ENCODE measurements at regions not wholly inside any gene's neighbourhood (a gene's known extent, or its start where the extent isn't known, plus 50 kb on each side); places are given as distances from the start of the nearest gene placed in this dataset.
"Not testable (repeated sequence)": the region's sequence is repeated elsewhere in the genome, so short reads cannot be mapped to it uniquely, and the experiment has no call there.

DNA sequence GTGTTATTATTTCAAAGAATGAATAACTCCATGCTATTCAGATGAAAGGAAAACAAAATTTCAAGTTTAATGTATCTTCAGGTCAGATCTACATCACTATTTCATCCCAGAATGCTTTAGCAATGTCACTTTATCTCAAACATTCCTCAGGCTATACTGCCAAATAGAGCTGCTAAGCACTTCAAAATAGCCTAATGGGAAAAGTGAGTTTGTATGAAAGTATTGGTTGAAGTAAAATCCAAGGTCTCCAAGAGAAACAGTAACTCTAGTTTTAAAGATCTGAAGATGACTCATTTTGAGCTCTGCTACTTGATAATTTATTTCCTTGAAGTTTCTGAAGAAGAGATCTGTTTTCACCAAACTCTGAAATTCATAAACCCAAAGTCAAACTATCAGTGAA lies 466.2 kb upstream of the FOXG1 start:
- no peak for DNase-seq

DNA sequence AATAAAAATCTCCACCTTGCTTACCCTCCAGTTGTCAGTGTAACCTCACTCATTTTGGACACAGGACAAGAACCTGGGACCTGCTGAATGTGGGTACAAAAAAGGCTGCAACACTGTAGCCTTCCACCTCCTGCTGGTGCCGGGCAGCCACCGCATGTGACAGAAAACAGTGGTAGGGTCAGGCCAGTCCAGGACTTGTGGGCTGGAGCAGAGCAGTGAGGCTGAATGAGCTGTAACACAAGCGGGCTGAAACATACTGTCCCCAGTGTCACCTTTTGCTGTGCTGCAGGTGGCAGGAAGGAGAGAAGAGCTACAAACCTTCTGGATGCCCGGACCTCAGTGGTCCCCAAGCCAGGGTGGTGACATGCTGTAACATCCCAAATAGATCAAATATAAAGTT lies 465.4 kb upstream of the FOXG1 start:
- no peak for DNase-seq

DNA sequence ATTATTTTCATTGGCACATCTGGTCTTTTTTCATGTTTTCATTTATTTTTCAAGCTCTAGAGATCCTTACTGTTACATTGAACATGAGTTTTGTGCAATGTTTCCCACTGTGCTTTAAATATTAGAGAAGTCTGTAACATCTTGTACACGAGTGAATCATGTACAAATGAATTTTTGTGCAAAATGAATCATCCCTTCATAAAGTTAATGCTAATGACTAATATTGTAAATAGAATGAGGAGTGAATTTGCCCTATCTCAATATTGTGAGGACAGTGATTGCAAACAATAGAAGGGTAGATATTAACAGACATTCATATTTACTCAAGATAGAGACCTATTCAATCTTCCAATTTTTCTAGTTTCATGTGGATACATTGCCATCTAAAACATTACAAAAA lies 463.3 kb upstream of the FOXG1 start:
- no peak for DNase-seq

DNA sequence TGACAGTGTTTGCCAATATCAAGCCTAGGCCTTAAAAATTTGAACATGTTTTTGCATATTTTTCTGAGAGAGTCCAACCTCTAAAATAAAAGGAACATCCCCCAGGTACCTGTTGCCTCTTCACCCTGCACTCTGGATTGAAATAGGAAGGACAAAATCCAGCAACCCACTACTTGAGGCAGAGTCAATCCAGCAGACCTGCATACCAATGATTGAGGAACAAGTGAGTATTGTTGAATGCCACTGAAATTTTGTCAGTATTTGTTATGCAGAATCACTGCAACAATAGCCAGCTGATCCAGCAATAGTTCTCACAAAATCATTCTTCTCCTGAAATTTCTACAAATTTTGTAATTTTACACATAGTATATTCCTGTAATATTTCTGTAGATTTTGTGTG lies 460.6 kb upstream of the FOXG1 start:
- no peak for DNase-seq

DNA sequence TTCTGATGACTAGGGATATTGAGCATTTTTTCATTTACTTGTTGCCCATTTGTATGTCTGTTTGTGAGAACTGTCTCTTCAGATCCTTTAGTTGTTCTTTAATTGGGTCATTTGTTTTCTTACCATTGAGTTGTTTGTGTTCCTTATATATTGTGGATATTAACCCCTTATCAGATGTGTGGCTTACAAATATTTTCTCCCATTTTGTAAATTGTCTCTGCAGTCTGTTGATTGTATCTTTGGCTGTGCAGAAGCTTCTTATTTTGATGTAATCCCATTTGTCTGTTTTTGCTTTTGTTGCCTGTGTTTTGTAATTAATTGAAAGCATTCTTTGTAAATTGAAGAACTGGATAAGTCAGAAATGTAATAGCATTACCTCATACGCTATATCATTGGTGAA lies 459.1 kb upstream of the FOXG1 start:
- no peak for DNase-seq

DNA sequence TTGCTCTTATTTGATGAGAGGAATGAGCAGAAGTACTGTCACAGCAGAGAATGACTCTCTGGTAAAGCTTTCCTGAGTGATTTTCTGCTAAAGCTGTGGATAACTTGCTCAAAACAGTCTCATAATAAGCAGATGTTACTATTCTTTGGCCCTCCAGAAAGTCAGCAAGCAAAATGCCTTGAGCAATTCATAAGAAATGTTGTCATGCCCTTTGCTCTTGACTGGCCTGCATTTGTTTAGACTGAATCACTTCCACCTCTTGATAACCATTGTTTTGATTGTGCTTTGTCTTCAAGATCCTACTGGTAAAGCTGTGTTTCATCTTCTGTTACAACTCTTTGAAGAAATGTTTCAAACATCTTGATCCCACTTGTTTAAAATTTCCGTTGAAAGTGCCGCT lies 457.9 kb upstream of the FOXG1 start:
- no peak for DNase-seq

DNA sequence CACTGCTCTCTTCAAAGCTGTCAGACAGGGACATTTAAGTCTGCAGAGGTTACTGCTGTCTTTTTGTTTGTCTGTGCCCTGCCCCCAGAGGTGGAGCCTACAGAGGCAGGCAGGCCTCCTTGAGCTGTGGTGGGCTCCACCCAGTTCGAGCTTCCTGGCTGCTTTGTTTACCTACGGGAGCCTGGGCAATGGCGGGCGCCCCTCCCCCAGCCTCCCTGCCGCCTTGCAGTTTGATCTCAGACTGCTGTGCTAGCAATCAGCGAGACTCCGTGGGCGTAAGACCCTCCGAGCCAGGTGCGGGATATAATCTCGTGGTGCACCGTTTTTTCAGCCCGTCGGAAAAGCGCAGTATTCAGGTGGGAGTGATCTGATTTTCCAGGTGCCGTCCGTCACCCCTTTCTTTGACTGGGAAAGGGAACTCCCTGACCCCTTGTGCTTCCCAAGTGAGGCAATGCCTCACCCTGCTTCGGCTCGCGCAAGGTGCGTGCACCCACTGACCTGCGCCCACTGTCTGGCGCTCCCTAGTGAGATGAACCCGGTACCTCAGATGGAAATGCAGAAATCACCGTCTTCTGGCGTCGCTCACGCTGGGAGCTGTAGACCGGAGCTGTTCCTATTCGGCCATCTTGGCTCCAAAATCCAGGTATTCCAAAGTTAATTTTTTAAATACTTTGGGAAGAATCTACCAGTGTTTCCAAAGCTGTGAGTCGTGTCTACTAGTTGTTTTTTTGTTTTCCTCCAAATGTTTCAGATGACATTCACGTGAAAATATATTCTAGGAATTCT lies 448.5 kb upstream of the FOXG1 start:
- DNase-seq: not testable (repeated sequence)

DNA sequence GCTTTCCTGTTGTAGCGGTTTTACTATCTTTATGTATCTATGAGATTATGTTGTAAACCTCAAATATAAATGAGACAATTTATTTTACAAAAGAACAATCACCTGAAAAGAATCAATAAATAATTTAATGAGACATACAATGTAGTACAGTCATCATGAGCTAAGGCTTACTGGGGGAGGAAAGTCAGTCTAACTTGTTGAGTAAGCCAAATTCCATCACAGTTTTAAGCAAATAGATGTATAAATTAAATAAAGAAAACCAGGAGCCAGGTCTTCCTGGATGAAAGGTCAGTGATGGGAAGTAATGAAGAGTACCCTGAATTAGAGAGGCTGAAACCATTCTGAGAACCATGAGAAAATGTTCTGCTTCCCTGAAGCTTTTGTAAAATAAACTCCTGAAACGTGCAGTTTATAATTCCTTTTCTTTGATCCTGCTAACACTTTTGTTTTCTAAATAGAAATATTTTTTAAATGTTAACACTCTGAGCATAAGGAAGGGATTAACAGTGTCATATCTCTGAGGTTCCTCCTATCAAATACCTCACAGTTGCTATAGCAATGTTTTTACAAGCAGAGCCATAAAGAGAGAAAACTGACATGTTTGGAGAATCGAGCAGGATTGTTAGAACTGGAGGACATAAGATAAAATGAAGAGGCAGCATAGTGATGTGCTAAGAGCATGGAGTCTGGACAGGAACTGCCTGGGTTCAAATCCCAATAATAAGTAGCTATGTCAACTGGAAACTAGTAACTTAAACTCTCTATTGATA lies 444.9 kb upstream of the FOXG1 start:
- DNase-seq: no peak

DNA sequence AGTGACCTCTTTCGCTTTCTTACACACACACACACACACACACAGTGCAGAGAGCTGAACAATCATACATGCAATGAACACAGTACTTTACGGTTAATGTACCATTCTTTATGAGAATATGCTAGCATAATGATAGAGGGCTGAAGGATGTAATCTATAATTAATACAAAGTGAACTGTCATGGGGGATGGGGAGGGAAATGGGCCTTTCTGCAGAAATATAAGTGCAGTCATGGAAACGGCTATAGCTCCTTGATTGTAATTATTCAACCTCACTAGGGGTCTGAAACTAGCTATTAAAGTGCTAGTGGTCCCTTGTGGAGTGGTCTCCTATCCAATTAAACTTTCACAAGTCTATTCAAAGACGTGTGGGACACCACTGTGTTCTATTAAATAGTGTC lies 443.2 kb upstream of the FOXG1 start:
- DNase-seq: no peak

DNA sequence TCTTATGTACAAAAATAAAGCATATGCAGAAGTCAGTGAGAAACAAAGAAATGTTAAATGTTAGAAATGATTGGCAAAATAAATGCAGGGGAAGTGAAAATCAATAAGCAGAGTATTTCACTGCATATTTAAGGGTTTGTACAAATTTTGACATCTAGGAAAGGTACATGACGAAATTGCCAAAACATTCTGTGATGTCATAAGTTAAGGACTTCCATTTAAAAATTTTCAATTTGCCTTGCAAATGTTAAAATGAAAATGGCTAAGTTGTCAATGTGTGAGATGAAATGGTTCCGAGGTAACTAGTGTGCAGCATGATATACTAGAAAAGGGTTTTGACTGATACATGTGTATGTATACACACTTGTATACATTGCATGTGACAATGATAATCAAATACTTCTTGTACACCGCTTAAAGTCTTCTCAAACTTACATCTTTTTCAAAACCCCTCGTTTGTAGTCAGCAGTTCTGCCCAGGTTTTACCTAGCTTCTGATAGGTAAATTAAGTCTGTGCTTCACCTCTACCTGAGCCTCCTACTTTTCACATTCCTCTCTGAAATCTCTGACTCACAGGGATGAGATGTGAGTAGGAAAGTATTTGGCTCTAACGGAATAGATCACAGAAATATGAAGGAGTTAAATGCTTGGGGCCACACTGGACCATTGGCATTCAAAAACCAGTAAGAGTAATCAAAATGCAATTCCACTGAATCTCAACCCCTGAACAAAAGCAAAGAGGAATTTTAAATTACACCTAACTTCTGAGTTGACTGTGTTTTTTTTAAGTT lies 442.4 kb upstream of the FOXG1 start:
- DNase-seq: no peak

DNA sequence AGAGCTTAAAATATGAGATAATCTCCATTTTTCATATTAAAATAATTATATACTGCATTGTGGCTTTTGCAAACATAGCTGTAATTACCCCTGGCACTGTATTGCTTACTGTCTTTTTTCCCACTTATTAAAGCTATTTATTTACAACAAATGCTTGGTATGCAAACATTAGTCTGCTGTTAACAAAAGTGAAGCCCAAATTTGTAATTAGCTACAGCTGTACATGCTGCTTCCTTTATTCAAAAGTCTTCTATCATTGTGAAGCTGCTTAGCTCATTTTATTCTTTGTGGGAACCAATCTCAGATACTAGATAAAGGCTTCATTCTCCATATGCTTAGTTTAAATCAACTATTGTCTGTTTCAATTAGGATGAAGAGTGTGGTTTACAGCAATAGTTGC lies 425.8 kb upstream of the FOXG1 start:
- DNase-seq: no peak

DNA sequence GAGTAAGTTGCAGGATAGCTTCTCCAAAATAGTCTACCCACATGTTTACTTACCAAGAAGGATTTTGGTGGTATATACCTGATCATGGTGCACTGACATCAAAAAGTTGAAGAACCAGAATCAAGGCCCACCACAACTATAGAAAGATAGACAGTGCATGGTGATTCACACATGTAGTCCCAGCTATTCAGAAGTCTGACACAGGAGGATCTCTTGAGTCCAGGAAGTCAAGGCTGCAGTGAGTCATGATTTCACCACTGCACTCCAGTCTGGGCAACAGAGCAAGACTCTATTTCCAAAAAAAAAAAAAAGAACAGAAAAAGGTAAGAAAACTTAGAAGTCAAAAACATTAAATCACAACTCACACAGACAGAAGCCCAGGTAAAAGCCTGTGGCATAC lies 422.2 kb upstream of the FOXG1 start:
- no peak for DNase-seq

DNA sequence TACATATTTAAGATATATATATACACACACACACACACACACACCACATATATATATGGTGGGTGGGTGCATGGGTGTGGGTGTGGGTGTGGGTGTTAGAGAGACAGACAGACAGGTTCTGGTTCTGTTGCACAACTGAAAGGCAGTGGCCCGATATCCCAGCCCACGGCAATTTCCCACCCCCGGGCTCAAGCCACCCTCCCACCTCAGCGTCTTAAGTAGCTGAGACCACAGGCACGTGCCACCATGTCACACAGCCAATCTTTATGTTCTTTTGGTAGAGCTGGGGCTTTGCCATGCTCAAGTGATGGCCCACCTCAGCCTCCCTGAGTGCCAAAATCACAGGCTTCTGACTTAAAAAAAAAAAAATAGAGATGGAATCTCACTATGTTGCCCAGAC lies 417.8 kb upstream of the FOXG1 start:
- DNase-seq: no peak

DNA sequence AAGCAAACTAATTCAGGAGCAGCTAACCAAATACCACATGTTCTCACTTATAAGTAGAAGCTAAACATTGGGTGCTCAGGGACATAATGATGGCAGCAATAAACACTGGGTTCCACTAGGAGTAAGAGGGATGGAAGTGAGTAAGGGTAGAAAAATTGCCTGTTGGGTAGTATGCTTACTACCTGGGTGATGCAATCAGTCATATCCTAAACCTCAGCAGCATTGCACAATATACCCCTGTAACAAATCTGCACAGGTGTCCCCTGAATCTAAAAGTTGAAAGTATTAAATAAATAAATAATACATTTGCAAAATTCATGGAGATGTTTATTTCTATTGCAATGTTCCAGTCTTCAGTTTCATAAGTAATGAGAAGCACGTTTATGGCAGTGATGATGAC lies 409.8 kb upstream of the FOXG1 start:
- DNase-seq: no peak

DNA sequence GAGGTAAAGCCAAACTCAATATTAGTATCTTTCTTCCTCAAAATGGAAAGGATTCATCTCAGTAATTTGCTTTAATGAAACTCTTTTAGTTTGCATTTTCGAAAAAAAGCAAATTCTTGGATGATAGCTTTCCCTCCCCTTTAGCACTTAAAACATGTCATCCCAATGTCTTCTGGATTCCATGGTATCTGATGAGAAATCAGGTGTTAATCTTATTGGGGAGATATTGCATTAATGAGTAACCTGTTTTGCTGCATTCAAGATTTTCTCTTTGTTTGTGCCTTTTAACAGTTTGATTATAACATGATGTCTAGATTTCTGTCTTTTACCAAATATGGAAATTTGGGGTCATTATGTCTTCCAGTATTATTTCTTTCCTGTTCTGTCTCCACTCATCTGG lies 405.1 kb upstream of the FOXG1 start:
- no peak for DNase-seq

DNA sequence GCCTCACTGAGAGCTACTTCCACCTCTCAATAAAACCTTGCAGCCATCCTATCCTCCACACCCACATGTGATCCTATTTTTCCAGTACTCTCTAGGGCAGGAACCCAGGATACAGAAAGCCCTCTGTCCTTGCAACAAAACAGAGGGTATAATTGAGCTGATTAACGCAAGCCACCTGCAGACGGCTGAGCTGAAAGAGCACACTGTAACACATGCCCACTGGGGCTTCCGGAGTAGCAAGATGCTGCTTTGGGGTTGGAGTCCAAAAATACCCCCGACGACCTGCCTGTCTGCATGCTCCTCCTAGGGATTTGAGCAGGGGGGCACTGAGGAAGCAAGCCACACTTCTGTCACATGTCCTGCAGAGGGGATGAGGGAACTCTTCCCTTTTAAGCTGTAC lies 401.1 kb upstream of the FOXG1 start:
- no peak for DNase-seq

DNA sequence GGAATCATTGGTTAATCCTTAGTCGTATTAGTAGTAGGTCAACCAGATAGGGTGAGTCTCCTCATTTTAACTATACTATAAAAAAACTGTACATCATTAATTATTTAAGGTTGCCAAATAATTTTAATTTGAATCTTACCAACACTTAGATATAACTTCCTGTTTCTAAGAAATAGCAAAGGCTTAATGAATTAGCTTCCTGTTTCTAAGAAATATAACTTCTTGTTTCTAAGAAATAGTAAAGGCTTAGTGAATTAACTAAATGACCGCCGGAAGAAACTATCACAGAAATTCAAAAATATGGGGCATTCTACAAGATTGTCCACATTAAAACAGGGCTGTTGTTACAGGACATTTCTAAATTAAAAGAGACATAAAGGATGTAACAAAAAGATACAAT lies 392.9 kb upstream of the FOXG1 start:
- DNase-seq: no peak

DNA sequence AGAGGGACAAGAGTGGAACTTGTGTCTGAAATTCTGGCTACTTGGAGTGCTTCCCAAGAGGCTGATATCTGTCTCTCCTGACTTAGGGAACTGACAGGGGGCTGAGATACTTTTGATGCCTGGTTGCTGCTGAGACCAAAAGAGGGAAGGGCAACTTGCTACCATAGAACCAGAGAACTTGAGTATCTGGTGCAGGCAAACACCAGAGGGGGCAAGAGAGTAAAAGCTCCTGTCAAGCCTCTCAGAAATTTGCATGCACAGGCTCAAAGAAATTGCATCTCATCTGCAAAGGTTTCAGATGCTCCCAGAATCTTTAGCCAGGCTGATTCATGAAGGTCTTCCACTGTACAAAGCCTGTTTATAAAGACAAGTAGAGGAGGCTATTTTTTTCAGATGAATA lies 391.3 kb upstream of the FOXG1 start:
- DNase-seq: no peak

DNA sequence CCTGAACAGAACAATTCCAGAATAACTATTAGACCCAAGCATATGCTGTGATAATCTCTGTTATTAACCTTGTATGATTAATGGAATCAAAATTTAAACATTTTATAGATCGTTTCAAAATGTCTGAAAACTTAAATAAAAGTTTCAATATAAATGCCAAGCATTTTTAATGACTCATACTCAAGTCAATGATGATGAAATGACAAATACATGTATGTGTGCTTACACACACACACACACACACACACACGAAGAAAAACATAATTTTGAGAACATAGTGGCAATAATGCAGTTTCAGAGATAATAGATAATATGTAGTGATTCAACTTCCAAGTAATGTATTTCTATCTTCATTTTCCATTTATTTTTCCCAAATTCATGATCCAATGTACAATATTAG lies 384.9 kb upstream of the FOXG1 start:
- no peak for DNase-seq

DNA sequence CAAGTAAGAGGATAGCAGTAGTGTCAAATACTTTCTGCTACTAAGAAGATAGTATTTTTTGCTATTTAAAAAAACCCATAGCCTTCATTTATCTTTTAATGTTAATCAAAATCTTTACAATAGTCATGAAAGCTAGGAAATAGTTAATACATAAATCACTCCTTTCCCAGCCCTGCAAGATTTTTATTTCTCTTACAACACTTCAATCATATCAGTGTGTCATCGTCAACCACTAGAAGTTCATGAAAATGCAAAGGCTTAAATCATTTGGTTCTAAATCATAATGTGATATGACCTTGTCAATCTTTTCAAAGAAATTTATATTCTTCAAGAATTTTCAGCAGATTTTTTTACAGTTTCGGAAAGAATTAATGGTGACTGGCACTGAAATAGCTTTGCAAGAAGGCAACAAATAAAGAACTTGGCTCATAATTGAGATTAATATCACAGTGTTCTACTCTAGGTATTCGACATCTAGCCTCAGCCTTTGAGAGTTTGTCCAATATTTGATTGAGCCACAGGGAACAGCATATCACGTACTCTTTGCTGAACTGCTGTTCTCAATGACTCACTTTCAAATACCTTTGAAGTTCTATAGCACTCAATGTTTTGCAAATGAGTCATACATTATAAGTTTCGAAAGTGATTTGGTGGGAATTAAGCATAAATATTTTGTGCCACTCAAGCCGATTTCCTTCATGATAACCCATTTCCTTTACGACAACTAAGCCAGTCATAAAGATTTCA lies 384.0 kb upstream of the FOXG1 start:
- DNase-seq: no peak

DNA sequence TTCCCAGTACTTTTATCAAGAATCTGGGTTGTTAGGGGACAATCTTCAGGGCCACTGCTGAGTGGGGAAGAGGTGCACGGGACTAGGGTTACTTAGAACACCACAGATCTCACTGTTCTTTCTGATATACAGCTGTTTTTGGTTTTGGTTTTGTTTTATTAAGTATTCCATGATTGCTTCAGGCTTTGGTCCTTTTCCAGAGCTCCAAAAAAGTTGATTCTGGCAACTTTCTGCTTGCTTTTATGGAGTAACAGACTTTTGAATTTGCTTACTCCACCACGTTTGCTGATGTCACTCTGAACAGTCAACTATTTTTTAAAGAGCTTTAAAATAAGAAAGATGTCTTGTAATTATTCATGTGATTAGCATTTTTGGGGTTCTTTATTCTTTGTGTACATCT lies 368.1 kb upstream of the FOXG1 start:
- no peak for DNase-seq

DNA sequence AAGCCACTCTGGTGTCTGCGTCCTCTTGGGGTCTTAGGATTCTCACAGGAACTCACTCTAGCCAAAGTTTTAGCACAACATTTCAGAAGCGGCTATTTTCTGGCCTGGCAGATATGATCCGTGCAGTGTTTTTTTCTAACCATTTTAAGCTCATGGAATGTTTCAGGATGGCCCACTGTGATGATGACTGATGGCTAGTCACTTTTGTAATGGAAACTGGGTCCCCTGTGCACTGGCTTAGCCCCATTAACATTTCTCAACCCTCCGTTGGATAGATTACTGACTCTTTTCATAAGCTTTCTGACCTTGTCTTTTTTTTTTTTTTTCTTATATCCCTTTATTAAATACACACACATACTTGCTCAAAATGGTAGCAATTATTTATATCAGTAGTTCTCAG lies 364.9 kb upstream of the FOXG1 start:
- not testable (repeated sequence) for DNase-seq

DNA sequence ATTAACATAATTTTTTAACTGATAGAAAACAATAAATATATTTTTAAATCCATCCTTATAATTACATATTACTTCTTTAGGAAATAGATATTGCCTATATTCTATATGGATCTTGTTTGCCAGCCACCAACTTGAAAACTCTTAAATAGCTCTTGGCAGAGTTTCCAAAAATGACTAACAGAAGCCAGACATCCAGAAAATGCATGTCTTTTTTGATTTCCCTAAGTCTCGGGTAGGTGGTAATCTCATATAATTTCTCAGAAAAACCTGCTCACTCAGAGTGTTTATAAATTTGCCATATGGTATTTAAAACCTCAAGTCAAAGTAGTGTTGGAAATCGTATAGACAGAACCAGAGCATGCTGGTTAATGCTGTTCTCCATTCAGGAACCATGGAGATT lies 360.4 kb upstream of the FOXG1 start:
- DNase-seq: no peak

Measured in stimulated activated CD4-positive, alpha-beta T cell treated with anti-CD3 and anti-CD28 coated beads, Interleukin-15, amount 100 ng/mL, for 24 hours (primary cell).